GM18508 (cell line): ENCODE measurements at regions not wholly inside any gene's neighbourhood (a gene's known extent, or its start where the extent isn't known, plus 50 kb on each side); places are given as distances from the start of the nearest gene placed in this dataset.
A peak's percentile ranks its signal among the peaks of the same experiment; 100 is the strongest.
"Not testable (repeated sequence)": the region's sequence is repeated elsewhere in the genome, so short reads cannot be mapped to it uniquely, and the experiment has no call there.

Experiments used
- ATAC-seq: cut with Tn5 transposase; IDR thresholded peaks from one replicate; pipeline ENCODE4 v1.9.1; 2021; ENCODE audit warnings: moderate number of reproducible peaks; ENCODE audit not compliant: insufficient read depth, unreplicated experiment

DNA sequence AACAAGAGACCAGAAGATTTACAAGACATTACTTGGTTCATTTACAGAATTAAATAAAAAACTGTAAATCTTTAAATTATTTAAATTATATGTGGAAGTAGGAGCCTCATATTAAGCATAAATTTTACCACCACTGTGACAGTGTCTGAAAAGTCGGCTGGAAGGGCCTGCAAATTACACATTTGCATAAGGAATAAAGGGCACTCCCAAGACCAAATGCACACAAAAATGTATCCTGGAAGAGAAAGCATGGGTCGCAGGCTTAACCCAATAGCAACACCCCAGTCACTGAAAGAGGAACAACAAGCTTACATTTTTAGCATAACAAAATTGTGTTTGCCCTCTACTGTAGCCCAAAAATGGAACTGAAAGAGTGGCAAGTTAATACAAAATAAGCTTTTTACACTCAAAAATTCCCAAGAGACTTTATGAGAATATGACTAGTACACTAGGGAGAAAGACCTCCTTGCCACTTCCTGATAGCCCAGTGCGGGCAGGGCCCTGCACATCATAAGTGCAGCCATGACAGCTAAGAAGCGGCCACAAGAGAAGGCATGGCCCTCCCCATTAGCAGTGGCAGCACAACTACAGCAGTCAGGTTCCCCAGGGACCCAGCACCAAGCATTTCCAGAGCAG is 482.0 kb downstream of the DTWD2 start:
- ATAC-seq, result peak; percentile 76

DNA sequence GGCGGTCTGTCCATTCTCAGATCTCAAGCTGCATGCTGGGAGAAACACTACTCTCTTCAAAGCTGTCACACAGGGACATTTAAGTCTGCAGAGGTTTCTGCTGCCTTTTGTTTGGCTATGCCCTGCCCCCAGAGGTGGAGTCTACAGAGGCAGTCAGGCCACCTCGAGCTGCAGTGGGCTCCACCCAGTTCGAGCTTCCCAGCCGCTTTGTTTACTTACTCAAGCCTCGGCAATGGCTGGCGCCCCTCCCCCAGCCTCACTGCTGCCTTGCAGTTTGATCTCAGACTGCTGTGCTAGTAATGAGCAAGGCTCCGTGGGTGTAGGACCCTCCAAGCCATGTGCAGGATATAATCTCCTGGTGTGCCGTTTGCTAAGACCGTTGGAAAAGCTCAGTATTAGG is 486.1 kb downstream of the DTWD2 start:
- not testable (repeated sequence) for ATAC-seq

DNA sequence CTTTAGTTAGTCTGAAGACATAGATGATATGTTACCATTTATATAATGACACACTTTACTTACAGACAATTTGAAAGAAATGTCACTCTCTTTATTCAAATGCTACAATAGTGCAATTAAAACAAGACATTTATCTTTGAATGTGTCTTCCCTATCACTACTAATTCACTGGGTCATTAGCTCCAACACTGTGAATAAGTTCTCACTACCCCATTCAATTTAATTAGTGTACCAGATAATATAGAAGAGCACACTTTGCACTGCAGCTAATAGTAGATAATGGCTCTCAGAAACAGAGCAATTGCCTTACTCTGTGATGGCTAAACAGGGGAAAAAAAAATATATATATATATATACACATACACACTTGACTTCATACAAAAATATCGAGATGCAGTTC is 497.0 kb downstream of the DTWD2 start:
- no peak for ATAC-seq

DNA sequence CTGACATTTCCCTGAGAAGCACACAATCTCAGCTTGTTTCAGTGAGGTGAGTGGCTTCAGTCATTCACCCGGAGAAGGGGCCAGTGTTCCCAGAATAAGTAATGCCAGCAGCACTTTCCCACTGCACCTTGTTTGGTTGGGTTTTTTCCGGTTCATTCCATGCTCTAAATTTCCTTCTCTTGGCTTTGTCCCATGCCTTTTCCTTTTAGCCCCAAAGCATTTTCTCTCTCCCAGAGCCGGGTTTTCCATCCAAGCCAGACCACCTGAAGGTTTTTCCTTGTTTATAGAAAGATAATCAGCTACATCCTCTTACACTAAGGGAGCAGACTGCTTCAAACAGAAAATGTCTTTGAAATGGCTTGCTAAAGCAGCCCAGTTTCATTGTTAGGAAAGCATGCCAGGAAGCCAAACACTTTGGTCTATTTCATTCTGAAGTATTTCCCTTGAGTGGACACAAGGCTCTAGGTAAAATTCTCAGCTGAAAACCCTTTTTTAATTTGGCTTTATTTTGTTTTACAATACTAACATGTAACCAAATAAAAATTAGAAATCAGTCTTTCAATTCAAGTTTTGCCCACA is 501.6 kb downstream of the DTWD2 start:
- ATAC-seq, result no peak

DNA sequence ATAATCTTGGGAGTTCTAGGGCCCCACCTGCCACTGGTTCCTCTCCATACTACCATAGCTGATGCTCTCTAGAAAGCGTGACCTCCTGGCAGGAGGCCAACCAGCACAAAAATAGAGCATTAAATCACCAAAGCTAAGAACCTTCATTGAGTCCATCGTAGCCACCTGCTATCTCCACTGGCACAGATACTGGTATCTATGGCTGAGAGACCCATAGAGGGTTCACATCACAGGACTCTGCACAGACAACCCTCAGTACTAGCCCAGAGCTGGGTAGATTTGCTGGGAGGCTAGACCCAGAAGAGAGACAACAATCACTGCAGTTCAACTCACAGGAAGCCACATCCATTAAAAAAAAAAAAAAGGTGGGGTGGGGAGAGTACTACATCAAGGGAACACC is 509.1 kb downstream of the DTWD2 start:
- no peak for ATAC-seq

DNA sequence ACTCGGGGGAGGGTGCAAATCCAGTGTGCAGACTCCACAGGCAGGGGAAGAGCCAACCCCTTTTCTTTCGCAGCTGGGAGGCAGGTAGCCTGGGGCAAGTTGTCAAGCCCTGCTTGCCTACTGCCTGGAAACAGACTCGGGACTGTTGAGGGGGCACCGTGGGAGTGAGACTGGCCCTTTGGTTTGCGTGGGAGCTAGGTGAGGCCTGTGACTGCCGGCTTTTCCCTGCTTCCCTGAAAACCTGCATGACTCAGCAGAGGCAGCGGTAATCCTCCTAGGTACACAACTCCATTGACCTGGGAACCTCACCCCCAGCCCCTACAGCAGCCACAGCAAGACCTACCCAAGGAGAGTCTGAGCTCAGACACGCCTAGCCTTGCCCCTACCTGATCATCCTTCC is 509.5 kb downstream of the DTWD2 start:
- no peak for ATAC-seq

DNA sequence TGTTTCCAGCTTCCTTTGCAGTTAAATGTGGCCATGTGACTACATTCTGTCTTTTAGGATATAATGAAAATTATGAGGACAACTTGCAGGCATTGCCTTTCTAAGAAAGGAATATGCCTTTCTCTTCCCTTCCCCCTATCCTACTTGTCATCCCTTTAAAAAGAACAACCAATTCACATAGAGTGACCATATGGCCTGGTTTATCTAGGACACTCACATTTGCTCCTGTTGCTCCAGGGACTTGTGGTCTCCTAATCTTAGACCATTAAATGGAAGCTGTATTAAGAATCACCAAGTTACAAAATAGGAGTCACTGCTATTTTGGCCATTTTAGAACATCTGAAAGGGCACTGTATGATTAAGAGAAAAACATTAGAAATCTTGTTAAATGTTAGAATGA is 520.3 kb downstream of the DTWD2 start:
- ATAC-seq, result no peak

DNA sequence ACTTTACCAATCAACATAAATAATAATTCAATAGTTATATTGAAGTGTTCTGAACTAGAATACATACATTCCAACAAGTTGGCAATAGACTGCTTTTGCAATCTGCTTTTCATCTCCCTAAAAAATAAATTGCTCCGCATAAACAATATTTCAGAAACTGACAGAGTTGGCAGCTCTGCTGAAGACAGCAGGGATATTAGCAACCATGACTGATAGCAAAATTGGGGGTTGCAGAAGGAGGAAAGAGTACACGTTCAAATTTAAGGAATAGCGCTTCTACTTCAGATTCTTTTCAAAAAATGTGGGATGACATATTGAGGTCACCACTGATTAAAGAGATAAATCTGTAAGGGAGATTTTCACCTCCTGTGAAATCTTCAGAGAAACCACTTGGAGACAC is 521.2 kb downstream of the DTWD2 start:
- ATAC-seq, result no peak

DNA sequence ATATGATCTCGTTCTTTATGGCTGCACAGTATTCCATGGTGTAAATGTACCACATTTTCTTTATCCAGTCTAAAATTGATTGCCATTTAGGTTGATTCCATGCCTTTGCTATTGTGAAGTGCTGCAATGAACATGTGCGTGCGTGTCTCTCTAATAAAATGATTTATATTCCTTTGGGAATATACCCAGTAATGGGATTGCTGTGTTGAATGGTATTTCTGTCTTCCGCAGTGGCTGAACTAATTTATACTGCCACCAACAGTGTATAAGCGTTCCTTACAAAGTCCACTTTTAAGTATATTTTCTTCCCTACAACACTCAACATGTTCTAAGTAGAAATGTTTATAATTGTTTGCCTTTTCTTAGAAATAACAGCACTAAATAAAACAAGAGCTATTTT is 521.9 kb downstream of the DTWD2 start:
- ATAC-seq, result no peak

DNA sequence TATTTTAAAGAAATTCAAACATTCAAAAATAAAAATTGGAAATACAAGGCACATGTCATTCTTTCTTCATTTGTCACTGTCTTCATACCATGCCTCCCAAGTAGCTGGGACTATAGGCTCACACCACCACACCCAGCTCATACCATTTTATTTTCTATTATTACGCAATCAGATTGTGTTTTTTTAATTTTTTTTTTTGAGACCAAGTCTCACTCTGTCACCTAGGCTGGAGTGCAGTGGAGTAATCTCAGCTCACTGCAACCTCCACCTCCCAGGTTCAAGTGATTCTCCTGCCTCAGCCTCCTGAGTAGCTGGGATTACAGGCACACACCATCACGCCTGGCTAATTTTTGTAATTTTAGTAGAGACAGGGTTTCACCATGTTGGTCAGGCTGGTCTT is 526.1 kb downstream of the DTWD2 start:
- ATAC-seq, result not testable (repeated sequence)

DNA sequence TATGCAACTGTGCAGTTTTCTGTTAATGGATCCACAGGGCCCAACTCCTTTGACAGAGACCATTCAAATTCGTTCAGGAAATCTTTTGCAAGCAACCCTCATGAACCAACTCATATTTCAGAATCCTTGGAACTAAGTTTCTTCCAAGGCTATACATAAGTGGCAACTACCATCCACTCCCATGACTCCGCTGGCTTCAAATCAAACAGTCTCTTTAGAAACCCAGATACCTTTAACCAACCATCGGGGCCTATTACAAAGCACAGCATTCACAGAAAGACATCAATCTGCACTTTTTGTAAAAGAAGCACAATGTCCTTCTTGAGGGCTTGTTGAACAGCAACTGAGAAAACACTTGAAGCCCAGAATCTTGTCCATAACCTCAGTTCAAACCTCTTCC is 526.9 kb downstream of the DTWD2 start:
- no peak for ATAC-seq

DNA sequence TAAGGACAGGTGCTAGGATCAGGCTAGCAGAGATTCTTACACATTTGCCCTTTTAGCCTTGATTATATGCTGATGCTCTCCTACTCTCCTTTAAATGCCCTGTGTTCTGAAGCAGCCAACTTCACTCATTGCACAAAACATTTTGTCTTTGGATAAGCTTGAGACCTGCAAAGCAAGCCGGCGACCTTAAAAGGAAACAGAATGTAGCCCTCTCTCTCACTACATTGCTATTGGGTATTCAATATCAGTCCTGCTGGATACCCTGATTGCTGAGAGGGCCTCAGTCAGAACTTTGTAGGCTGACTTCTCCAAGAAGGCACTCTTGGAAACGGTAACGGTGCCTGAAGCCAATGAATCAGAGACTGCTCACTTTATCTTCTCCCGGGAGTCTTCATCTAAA is 528.9 kb downstream of the DTWD2 start:
- no peak for ATAC-seq

DNA sequence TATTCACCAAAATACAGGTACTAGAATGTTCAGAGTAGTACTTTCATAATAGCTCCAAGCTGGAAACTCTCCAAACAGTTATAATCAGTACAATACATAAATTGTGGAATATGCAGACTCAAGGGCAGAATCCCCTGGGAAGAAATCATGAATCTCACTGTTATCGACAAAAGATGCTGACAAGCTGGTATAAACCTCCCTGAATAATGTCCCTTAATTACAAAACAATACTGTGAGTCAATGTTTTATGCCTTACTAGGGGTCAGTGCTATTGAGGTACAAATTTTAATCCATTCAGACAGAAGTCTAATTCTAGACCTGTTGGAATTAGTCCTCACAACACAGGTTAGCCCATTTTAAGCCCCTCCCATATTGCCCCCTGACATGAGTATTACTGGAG is 532.3 kb downstream of the DTWD2 start:
- no peak for ATAC-seq

DNA sequence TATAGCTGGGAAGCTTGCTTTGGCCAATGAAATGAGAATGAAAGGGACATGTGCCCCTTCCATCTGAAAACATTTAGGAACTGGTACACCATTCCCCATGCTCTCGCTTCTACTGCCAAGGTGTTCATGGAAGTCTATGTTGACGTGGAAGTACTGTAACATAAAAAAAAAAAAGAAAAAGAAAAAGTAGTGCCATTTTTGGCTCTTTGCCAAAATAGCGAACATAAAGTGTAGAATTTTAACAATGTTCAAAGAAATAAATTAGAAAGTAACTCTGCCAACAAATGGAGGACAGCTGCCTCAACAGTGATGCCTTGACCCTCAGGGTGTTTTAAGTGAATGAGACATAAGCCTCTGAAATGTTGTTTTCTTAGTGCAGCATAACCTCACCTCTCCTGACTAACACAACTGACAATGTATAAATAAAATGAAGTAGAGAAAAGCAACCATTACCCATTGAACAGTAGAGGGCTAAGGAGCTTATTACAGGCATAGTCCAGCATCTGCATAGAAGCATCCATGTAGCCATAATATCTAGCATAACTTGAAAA is 536.6 kb downstream of the DTWD2 start:
- no peak for ATAC-seq

DNA sequence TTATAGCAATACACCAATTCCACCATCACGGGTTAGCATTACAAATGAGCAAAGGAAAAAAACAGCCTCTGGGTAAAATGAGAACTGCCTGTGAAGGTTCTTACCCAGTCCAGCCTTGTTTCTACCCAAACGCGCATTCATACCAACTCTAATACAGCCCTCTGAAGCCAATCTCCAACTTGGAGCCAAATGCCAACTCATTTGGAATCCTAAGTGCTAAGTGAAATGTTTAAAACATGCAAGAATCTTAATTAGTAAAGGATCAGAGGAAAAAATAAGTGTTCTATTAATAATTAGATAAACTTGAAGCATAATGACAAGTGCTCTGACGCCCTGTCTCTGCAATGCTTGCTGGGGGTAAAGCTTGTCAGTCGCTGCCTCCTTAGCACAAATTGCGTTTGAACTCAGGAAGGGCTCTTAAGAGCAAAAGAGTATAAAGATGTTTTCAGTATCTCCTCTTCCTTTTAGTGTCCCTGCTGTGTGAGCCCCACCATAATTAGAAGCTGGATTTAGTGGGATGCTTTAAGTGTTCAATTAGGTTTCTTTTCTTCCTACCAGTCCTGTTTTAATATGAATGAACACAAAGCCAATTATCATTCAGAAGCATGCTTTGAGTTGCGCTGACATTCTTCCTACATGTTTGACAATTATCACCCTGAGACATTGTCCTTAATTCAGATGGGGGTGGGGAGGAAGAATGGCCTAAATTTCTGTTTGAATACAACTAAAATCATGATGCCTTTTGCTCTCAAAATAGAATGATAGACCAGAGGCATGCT is 537.6 kb downstream of the DTWD2 start:
- ATAC-seq, result no peak

DNA sequence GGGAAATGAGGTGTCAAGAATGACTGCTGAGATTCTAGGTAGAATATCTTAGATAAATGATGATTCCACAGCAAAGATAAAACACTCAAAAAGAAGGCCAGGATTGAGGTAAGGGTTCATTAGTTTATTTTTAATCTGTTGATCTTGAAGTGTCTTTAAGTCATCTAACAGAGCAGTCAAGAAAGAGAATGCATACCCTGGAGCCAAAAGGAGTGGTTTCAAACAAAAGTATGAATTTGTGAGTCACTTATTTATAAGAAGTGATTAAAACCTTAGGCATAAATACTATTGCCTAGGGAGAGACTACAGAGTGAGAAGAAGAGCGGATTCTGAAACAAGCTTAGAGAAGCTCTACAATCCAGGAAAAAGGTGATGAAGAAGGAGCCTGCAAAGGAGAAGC is 541.0 kb downstream of the DTWD2 start:
- ATAC-seq, result no peak

DNA sequence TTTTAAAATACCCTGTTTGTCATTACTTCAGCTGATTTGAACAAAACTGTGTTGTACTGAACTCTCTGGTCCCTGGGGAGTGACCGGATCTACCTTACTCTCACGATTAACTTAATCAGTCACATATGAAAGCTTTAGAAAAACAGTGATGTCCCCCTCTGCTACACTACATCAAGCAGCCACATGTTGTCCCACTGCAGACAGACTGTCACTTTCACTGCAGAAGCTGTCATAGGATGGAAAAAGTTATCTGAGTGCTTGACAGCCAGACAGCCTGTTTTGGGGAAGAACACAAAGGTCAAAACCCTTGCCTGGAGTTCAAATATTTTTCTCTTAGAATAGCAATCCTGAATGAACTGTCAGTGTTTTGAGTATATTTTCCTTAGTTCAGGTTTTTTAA is 546.4 kb downstream of the DTWD2 start:
- ATAC-seq, result no peak

DNA sequence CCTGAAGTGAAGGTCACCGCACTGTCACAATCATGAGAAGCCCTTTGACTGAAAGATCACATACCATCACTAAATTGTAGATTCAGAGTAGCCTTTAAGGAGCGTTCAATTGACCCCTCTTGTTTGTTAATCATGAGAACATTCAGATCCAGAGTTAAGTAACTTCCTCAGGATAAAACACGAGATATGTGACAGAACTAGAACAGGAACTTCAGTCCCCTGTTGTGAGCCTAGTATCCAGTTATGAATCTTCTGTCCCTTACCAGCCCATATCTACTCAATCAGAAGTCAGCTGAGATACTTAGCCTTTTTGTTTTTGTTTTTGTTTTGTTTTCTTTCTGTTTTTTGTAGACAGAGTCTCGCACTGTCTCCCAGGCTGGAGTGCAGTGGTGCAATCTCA is 547.3 kb downstream of the DTWD2 start:
- ATAC-seq, result no peak

DNA sequence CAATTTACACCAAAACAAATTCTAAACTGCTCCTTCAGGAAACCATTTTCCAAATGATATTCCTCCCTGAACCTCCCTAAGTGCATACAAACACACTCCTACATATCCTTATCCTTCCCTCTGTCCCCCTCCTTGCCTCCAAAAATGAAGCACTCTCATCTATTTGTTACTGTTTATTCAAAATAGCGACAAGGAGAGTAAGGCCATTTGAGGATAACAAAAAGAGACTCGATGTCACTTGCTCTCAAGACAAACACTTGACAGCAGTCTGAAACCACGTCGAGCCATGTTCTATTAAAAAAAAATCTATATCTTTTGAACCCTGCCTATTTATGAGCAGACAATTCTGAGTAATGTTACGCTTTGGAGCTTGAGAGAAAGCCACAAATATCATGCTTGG is 547.9 kb downstream of the DTWD2 start:
- ATAC-seq, result no peak

DNA sequence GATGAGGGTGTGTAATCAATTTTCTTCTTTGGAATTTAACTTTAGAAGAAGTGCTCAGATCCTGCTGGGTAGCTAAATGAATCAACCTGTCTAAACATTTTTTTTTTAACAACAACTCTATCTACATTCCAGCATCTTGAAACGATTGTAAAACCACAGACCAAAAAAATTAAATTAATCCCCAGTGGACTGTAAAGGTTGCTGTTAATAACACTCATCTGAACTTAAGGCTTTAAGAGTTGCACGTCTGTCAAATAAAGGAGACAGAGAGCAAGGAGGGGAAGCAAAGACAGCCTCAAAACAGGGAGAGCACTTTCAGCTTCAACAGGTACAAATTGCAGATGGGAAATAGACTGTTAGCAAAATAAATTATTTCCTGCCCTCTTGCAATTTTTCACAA is 548.5 kb downstream of the DTWD2 start:
- no peak for ATAC-seq

DNA sequence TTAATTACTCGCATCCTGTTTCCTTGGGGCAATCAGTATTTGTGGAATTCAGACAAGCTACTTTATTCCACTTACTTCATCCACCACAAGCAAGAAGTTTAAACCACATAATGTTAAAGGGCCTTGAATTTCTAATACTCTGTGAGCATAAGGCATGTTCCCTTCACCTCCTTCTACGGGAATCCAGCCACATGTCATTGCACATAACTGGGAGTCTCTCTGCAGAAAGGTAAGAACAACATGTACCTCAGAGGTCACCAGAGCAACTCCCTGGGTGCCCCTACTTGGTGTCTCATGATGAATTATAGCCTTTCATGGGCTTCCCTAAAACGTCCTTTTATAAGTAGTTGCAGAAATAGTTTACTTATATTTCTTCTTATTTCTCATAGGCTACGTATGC is 553.2 kb downstream of the DTWD2 start:
- no peak for ATAC-seq

DNA sequence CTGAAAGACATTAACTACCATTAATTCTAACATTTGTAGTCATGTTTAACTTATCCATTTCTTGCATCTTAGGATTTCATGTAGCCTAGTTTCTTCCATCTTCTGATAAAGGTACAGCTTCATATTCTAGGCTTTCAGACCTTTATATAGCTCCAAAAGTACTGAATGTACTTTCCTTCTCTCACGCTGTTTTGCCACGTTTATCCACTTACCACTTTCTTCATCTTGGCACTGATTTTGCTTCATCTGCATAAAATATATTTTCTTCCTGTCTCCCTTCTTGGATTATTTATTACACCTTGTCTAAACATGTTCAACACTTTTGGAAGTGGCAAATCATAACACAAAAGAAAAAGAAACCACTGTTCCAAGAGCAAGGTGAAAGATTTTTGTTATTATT is 553.8 kb downstream of the DTWD2 start:
- no peak for ATAC-seq
